SH-SY5Y (cell line): ENCODE measurements at regions not wholly inside any gene's neighbourhood (a gene's known extent, or its start where the extent isn't known, plus 50 kb on each side); places are given as distances from the start of the nearest gene placed in this dataset.

Experiments used
- GATA2 ChIP-seq: IDR thresholded peaks from 2 replicates; pipeline ENCODE4 v1.6.1; 2011; ENCODE audit warnings: mild to moderate bottlenecking, low read depth, low read length
- GATA3 ChIP-seq: IDR thresholded peaks from 2 replicates; pipeline ENCODE4 v1.6.1; 2011; ENCODE audit warnings: low read depth, mild to moderate bottlenecking, low read length, moderate library complexity

- TF ChIP-seq GATA2 (no peak), GATA3 (no peak)
Observed at GRCh38 chr10:64726466-64726865, 1205.3 kb downstream of the REEP3 start.
